Astrocyte of the cerebellum (primary cell): ENCODE measurements at regions not wholly inside any gene's neighbourhood (a gene's known extent, or its start where the extent isn't known, plus 50 kb on each side); places are given as distances from the start of the nearest gene placed in this dataset.
"Not testable (repeated sequence)": the region's sequence is repeated elsewhere in the genome, so short reads cannot be mapped to it uniquely, and the experiment has no call there.

Experiments used
- DNase-seq: peaks from one replicate; pipeline ENCODE4 v3.0.0-alpha.2; 2011; ENCODE audit warnings: low read depth
- H3K4me3 ChIP-seq: 2 replicates; pipeline ENCODE4 v1.5.1; 2011; ENCODE audit warnings: mild to moderate bottlenecking, low read depth, low read length, moderate library complexity
- in situ Hi-C: cut with HindIII; loops from 2 replicates; pipeline ENCODE4 v1.10.0; 2017; ENCODE audit warnings: low sequenced_read_pairs
- TF ChIP-seq, protein P1 (sequence below): IDR thresholded peaks from 2 replicates; pipeline ENCODE4 v1.5.1; 2012; ENCODE audit warnings: low read length, low read depth, moderate library complexity, mild to moderate bottlenecking; ENCODE audit errors: missing control alignments

DNA sequence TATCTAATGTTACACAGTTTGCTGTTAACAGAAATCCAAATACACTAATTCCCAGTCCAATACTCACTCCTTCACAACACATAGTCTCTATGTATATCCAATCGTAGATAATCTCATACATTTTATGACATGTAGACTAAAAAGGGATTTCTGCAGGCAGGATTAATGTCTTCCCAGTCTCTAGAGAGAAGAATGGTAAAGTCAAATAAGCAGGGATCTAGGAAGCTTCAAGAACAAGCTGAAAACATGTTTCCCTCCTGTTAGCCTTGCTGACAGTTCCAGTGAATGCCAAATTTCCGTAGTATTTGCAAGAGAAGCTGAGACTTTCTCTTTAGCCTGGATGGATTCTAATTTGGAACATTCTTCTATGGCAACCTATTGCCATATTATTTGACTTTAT is 500.1 kb downstream of the IGSF11 start:
- TF ChIP-seq, protein P1, sequence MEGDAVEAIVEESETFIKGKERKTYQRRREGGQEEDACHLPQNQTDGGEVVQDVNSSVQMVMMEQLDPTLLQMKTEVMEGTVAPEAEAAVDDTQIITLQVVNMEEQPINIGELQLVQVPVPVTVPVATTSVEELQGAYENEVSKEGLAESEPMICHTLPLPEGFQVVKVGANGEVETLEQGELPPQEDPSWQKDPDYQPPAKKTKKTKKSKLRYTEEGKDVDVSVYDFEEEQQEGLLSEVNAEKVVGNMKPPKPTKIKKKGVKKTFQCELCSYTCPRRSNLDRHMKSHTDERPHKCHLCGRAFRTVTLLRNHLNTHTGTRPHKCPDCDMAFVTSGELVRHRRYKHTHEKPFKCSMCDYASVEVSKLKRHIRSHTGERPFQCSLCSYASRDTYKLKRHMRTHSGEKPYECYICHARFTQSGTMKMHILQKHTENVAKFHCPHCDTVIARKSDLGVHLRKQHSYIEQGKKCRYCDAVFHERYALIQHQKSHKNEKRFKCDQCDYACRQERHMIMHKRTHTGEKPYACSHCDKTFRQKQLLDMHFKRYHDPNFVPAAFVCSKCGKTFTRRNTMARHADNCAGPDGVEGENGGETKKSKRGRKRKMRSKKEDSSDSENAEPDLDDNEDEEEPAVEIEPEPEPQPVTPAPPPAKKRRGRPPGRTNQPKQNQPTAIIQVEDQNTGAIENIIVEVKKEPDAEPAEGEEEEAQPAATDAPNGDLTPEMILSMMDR, result no peak
- in situ Hi-C loops, result no loop called here
- no peak overlapping the region for H3K4me3 ChIP-seq
- DNase-seq, result no peak

DNA sequence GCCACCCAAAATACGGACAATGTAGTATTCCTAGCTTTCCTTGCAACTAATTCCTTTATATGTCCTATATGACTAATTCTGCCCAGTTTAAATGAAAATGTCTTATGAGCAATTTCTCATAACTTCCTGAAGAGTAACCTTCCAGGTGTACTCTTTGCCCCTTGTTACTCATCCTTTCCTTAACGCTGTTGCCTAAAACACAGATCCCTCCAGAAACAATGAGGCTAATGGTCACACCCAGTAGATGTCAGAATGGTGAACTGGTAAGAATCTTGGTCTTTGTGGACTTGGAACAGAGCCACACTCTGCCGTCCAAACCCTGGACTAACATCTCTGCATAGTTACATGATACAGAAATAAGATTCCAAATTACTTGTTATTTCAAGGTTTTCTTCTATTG is 497.9 kb downstream of the IGSF11 start:
- TF ChIP-seq, protein P1, result no peak
- no peak overlapping the region for H3K4me3 ChIP-seq
- in situ Hi-C loops, result no loop called here
- no peak for DNase-seq

DNA sequence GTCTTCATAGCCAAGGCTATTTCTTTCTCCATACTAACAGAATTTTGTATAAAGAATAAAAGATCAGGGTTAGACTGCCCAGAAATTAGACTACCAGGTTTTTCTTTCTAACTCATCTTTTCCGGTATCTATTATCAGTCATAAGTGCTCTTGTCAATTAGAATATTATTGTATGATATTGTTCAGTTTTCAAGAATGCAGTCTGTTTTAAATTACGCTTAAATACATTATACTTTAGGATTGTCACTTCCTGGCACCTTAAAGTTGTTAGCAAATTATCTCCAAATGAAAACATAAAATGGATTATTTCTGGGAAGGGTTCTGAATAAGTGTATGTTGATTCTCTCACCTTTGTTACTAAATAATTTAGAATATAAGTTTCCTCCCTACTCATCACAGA is 497.2 kb downstream of the IGSF11 start:
- H3K4me3 ChIP-seq, result no peak overlapping the region
- DNase-seq, result no peak
- TF ChIP-seq, protein P1, result no peak
- in situ Hi-C loops, result no loop called here

DNA sequence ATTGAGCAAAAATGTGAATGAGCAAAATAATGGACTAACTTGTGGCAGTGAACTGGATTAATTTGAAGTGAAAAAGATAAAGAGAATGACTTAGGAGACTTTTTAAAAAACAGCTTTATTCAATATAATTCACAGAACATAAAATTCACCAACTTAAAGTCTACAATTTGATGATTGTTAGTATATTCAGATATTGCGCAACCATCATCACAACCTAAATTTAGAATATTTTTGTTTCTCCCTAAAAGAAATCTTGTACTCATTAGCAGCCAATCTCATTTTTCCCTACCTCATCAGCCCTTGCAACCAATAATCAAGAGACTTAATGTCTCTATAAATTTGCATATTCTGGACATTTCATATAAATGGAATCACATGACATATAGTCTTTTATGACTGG is 496.5 kb downstream of the IGSF11 start:
- in situ Hi-C loops, result no loop called here
- DNase-seq, result no peak
- TF ChIP-seq, protein P1, result no peak
- H3K4me3 ChIP-seq, result no peak overlapping the region

- in situ Hi-C loops, DNase-seq, H3K4me3 ChIP-seq: not testable (repeated sequence)
These were observed 494.7 kb downstream of the IGSF11 start for GRCh38 chr3:118539820-118540447.

GRCh38 chr3:118540448-118540821 is 494.2 kb downstream of the IGSF11 start:
- DNase-seq, in situ Hi-C loops, H3K4me3 ChIP-seq: not testable (repeated sequence)

GRCh38 chr3:118540826-118541225 is 493.8 kb downstream of the IGSF11 start:
- in situ Hi-C loops, result no loop called here
- no peak overlapping the region for H3K4me3 ChIP-seq
- TF ChIP-seq, protein P1, result no peak
- DNase-seq, result no peak

DNA sequence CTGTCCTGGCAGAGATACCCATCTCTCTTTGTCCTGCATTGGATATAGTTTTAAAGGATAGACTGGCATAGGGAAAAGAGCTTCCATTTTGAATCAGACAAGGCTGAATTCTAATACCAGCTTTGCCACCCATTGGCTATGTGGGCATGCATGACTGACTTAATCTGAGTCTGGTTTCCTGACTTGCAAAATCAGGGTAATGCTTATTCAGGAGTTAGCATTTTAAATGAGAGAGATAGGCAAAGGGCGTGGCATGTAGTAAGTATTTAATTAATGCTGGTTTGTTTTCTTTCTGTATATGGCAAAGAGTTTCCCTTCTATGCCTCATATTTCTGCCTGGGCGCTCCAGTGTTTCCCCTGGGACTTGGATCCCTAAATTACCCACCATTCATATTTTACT is 492.9 kb downstream of the IGSF11 start:
- no peak for DNase-seq
- TF ChIP-seq, protein P1, result no peak
- in situ Hi-C loops, result no loop called here

More for the DNA sequence above, 492.9 kb downstream of the IGSF11 start:
- H3K4me3 ChIP-seq, result no peak overlapping the region
